GM18858 (cell line): ENCODE measurements at regions not wholly inside any gene's neighbourhood (a gene's known extent, or its start where the extent isn't known, plus 50 kb on each side); places are given as distances from the start of the nearest gene placed in this dataset.

Experiments used
- ATAC-seq: cut with Tn5 transposase; IDR thresholded peaks from one replicate; pipeline ENCODE4 v1.9.1; 2021; ENCODE audit not compliant: unreplicated experiment

GRCh38 chr21:41633627-41634026, 125.7 kb upstream of the TMPRSS2 start:
- ATAC-seq: no peak

GRCh38 chr21:41632748-41633475, 125.0 kb upstream of the TMPRSS2 start:
- ATAC-seq: no peak

DNA sequence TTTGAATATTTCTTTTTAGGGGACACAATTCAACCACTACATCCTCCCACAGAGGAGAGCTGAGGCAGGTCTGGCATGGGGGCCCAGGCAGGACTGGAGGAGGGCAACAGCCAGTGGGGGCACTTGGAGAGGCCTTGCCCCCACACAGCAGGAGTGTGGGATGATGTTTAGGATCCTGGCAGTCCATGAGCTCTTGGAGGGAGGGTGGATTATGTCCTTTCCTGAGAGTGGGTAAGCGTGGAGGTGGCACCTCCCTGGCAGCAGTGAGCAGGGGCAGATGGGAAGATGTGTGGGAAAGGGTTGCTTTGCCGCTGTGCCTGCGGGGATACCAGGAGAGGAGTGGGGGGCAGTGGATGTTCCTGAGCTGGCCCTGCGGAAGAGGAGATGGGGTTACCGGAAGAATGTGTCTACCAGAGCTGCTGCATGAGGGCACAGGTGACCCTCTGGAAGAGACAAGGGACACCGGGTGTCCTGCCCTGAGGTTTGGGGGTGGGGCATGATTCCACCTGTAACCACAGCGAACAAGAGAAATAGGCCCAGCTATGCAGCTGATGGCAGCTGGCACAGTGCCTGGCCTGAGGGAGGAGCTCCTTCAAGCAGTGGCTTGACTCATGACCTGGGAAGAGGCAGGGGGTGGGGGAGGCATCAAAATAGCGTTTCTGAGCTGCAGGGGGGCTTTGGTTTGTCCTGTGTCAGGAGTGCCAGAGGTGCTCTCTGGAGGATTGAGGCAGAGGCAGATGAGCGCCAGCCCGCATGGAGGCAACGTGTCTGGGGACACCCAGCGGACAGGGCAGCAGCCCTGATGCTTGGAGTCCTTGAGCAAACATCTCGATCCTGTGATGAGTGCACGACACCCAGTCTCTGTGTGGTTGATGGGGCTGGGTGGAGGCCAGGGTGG, 123.9 kb upstream of the TMPRSS2 start:
- no peak for ATAC-seq

DNA sequence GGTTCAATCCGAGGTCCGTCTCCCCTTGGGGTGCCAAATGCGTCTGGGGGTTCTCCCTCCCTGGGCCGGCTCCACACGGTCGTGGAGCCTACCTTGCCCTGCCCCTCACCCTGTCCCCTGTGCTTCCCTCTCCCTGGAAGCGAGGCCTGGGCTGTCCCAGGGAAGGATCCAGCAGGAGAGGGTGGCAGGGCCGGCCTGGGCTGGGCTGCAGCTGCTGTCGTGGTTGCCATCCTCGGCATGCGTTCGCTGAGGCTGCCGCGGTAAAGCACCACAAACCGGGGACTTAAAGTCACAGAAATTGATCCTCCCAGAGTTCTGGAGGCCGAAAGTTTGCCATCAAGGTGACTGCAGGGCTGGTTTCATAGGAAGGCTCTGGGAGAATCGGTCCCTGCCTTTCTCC, 123.0 kb upstream of the TMPRSS2 start:
- no peak for ATAC-seq

GRCh38 chr21:41630249-41630648, 122.3 kb upstream of the TMPRSS2 start:
- no peak for ATAC-seq

GRCh38 chr21:41628256-41628655, 120.3 kb upstream of the TMPRSS2 start:
- ATAC-seq: no peak

DNA sequence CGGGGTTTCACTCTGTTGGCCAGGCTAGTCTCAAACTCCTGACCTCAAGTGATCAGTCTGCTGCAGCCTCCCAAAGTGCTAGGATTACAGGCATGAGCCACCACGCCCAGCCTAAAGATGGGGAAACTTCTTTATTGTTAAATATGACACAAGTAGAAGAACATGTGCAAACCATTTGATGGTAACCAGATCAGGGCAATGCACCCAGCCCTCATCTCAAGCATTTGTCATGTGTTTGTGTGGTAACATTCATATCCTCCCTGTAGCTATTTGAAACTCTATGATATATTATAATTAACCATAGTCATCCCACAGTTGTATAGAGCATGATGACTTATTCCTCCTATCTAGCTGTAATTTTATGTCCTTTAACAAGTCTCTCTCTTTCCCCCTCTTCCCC, 119.5 kb upstream of the TMPRSS2 start:
- ATAC-seq: no peak

- no peak for ATAC-seq
Observed at GRCh38 chr21:41626021-41626420, 118.1 kb upstream of the TMPRSS2 start.

DNA sequence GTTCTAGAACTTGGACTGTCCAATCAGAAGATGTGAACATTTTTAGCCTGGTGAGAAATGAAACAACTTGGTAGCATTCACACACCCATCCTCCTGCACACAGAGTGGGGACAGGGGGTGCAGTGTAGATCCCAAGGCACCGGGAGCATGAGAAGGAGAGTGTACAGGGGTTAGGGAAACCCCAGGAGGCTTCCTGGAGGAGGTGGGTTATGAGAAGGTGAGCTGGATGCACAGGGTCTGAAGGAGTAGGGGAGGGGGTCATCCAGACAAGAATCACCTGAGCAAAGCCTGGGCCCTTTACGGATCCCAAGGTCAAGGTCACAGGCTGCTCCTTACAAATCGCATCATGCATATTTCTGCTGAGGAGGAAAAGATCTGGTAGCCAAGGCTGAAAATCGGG, 117.5 kb upstream of the TMPRSS2 start:
- no peak for ATAC-seq

DNA sequence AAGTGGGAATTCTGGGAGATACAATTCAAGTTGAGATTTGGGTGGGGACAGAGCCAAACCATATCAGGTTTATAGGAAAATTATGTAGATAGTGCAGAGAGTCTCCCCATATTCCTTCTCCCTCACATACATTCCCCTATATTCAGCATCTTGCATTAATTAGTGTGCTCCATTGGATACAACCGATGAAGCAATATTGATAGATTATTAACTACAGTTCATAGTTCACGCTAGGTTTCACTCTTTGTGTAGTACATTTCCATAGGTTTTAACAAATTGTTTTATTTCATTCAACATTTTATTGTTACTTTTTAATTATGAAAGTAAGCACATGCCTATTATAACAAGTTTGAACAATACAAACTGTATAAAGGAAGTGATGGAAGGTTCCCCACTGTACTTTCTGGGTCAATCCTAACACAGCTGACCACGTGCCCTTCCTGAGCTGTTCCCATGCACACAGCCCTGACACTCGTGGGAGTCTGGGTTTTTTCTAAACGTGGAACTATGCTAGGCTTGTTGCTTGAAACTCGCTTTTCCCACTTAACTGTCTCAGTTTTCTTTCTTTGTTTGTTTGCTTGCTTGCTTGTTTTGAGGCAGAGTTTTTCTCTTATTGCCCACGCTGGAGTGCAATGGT, 116.8 kb upstream of the TMPRSS2 start:
- ATAC-seq: no peak

DNA sequence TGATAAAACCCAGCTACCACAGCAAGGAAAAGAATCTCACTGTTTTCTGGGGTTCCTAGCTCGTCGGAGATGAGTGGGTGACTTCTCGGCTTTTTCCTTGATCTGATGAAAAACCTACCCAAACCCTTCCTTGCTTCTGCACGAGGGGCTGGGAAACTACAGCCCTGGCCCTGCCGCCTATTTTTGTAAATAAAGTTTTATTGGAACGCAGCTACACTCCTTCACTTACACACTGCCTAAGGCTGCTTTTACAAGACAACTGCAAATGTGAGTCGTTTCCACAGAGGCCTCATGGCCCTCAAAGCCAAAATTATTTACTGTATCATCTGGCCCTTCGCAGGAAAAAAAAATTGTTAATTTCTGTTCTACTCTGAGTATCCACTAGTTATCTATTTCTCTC, 116.0 kb upstream of the TMPRSS2 start:
- no peak for ATAC-seq

DNA sequence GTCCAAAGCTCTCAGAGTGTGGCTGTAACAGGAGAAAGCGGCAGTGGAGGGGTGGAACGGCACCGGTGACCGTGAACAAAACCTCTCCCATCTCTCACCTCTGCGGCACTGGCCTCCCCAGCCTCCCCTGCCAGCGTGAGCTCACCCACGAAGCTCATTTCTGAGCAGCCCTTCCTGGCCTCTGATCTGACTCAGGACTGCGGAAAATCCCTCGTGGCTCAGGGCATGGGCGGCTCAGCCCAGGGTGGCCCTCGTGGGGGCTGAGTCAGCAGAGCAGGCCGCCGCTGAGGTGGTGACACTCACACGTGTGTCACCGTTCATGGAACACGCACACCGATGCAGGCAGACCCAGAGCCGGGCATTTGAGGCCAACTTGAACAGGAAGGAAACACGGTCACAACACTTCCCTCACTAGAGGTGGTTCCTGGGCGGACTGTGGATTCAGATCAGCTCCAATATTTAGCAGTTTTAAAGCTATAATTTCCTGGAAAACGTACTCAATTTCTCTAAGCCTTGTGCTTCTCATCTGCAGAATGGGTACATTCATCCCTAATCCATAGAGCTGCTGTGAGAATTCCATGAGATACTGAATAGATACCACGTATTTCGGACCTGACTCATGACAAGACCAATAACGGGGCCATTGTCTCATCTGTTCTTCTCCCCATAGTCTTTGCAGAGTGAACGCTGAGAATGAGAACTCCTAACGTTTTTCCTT, 115.0 kb upstream of the TMPRSS2 start:
- no peak for ATAC-seq

DNA sequence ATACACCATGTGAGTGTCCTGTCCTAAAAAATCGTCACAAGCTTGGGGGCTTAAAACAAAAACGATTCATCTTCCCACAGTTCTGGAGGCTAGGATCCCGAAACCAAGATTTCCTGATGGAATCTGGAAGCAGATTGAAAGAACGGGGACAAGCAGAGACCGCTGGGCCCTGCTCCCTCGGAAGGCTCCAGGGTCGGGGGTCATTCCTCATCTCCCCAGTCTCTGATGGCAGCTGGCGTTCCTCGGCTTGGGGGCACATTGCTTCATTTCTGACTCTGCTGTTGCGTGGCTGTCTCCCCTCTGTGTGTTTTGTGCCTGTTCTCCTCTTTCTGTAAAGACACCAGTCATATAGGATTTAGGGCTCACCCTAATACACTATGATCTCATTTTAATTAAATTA, 114.2 kb upstream of the TMPRSS2 start:
- no peak for ATAC-seq

GRCh38 chr21:41621513-41621912, 113.6 kb upstream of the TMPRSS2 start:
- no peak for ATAC-seq

DNA sequence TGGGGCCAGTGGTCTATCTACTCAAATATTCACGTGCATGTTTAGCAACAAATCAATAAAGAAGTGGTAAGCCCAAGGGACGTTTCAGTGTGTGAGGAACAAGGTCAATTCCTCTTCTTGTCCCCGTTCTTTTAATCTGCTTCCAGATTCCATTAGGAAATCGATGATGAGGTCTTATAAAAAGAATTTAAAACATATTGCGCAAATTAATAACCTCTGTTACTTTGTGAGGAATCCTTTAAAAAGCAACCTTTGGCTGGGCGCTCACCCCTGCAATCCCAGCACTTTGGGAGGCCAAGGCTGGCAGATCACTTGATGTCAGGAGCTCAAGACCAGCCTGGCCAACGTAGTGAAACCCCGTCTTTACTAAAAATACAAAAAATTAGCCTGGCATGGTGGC, 113.0 kb upstream of the TMPRSS2 start:
- no peak for ATAC-seq

DNA sequence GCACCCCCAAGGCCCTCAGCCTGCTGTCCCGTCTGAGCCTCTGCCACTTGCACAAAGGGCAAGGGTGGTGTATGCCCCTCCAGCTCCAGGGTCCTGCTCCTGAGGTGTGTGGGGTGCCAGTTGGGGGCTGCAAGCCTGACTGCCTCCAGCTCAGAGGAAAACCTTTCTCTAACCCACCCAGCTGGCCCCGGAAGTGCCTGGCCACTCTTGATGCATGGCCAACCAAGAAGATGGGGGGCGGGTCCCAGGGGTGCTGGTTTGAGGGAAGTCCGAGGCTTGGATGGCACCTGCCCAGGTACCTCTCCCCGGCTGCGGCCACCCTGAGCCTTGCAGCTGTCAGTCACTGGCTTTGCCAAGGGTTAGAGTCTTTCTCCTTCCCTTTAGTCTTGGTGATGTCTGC, 112.6 kb upstream of the TMPRSS2 start:
- no peak for ATAC-seq

- no peak for ATAC-seq
Observed at GRCh38 chr21:41616031-41616591, 108.2 kb upstream of the TMPRSS2 start.

GRCh38 chr21:41615613-41616012, 107.7 kb upstream of the TMPRSS2 start:
- no peak for ATAC-seq

DNA sequence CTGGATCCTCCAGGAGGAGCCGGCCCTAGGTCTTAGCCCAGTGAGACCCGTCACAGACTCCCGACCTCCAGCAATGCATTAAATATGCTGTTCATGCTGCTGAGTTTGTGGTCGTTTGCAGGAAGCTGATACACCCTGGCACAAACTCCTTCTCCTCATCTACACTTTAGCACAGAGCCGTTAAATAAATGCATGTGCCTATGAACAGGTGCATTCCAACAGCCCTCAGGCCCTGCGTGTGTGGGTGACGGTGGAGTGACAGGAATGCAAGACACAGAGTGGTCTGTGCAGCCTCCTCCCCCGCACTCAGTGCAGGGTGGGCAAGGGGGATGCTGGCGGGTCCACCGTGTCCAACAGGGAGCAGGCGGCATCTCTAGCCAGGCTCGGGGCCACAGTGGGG, 106.6 kb upstream of the TMPRSS2 start:
- no peak for ATAC-seq

GRCh38 chr21:41613533-41613909, 105.6 kb upstream of the TMPRSS2 start:
- no peak for ATAC-seq
